ENCODE measurements at regions not wholly inside any gene's neighbourhood (a gene's known extent, or its start where the extent isn't known, plus 50 kb on each side); places are given as distances from the start of the nearest gene placed in this dataset.
A peak's percentile ranks its signal among the peaks of the same experiment; 100 is the strongest.

- DNase-seq (ENCODE audit: insufficient read length, low spot score) (no peak), FAIRE-seq (peak; percentile 54)
These were observed 141.3 kb upstream of the RASSF8 start for GRCh38 chr12:25817166-25817565.

- FAIRE-seq: no peak
- DNase-seq (ENCODE audit: insufficient read length, low spot score): no peak
These were observed 139.7 kb upstream of the RASSF8 start for GRCh38 chr12:25818596-25819390.

DNA sequence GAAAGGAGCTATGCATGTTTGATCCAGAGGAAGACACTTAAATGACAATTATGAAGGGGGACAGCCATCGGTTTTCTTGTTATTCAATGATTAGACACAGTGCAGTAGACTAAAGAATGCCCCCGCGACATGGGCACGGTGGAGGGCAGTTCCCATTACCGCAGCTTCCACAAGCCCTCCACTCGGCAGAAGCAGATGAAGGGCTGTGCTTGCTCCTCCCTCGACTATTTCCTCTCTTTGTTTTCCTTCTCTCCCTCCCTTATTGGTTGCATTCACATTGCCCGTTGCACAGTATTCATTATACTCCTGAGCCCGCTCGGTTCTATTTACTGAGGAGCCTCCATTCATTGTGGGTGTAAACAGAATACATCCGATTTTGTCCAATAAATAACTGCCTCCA, 138.8 kb upstream of the RASSF8 start:
- FAIRE-seq: no peak
- DNase-seq (ENCODE audit: insufficient read length, low spot score): no peak

- no peak for FAIRE-seq
- DNase-seq (ENCODE audit: insufficient read length, low spot score): no peak
These were observed 136.2 kb upstream of the RASSF8 start for GRCh38 chr12:25822281-25822680.

DNA sequence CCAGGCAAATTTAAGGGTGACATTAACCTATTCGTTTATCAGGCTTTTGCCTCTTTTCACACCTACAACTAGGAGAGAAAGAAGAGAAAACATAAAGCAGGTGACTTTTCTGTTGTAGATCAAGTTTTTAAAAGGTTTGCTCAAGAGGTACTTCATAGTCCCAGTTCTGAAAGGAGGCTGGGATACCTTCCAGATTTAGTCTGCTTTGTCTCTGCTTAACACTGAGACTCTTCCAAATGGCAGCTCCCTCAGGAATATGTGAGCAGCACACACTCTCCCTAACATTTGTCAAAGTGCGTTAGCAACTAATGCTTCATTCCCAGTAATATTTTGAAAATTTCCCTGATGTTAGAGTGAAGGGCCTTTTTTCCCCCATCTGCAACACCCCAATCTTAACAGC, 133.7 kb upstream of the RASSF8 start:
- FAIRE-seq (no peak), DNase-seq (ENCODE audit: insufficient read length, low spot score) (no peak)

DNA sequence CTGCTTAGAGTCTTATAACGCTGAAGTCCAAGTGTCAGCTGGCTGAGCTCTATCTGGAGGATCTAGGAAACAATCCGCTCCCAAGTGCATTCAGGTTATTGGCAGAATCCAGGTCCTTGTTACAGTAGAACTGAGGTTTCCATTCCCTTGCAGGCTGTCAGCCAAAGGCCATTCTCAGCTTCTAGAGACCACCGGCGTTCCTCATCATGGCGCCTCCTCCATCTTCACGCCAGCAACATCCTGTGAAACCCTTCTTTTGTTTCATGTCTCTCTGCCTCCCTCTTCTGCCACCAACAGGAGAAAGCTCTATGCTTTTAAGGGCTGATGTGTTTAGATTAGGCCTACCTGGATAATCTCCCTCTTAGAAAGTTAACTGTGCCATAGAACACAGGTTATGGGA, 133.0 kb upstream of the RASSF8 start:
- DNase-seq (ENCODE audit: insufficient read length, low spot score): no peak
- no peak for FAIRE-seq

- FAIRE-seq (no peak), DNase-seq (ENCODE audit: insufficient read length, low spot score) (no peak)
These were observed 131.3 kb upstream of the RASSF8 start for GRCh38 chr12:25827141-25827540.

DNA sequence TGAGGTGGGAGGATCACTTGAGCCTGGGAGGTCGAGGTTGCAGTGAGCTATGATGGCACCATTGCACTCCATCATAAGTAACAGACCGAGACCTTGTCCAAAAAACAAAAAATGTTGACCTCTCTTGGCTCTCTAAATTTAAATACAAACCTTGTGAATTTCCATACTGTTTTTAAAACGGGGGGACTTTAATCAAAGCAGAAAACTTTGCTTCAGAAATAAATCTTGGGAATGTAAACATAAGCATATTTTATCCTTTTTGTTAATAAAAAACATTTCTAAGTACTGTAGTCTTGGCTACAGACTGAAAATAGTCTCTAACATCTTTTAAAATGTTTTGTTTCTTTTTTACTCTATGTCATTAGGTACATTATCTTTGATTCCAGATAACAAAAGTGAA, 130.7 kb upstream of the RASSF8 start:
- no peak for DNase-seq (ENCODE audit: insufficient read length, low spot score)
- FAIRE-seq: no peak

GRCh38 chr12:25828188-25828587, 130.3 kb upstream of the RASSF8 start:
- FAIRE-seq: no peak
- DNase-seq (ENCODE audit: insufficient read length, low spot score): no peak

DNA sequence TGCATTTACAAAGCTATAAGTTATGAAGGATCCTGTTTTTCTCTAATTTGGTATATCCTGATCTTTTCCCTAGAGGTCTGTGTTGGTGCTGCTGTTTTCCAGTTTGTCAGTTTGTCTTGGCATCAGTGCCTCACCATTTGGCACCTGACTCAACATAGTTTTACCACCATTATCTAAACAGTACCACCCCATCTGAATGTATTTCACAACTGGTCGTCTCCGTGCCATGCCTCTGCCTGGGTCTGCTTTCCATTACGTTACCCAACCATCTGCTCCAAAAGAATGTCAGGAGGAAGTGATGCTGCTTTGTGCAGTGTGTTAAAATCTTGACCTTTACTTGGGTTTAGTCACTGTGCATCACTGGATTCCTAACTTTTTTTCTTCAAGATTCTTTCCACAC, 129.3 kb upstream of the RASSF8 start:
- DNase-seq (ENCODE audit: insufficient read length, low spot score) (peak; percentile 62), FAIRE-seq (peak; percentile 84)

DNA sequence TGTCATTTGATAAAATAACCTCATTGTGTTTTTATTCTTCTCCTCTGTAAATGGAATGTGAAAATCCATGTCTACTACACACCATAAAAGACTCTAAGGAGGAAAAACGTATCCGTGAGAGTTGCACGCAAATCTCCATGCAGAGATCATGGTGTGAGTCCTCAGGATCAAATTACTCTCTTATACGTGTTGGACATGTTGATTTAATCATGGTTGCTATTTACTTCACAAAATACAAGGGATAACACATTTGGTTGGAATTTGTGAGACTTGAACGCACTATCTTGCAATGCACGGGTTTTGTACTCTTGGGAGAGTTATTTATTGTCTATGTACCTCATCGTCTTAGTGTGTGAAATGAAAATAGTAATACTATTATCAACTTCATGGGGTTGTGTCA, 128.0 kb upstream of the RASSF8 start:
- FAIRE-seq (no peak), DNase-seq (ENCODE audit: insufficient read length, low spot score) (no peak)

- no peak for DNase-seq (ENCODE audit: insufficient read length, low spot score)
- no peak for FAIRE-seq
These were observed 124.8 kb upstream of the RASSF8 start for GRCh38 chr12:25833657-25834056.

DNA sequence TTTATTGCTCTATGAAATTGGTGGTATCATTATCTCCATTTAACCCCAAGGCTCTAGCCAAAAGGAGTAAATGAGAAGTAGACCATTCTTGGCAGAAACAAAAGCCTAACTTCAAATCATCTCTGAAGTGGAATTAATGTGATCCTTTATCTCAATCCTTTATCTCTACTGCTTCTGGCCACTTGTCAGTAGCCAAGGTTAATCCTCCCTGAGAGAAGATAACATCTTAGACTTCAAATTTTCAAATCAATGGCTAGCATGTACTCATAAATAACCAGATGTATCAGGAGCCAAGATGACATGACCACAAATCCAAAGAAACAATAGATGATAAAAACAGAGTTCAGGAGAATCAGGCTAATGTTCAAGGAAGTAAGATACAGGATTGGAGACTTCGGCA, 123.1 kb upstream of the RASSF8 start:
- DNase-seq (ENCODE audit: insufficient read length, low spot score): no peak
- no peak for FAIRE-seq

- FAIRE-seq (no peak), DNase-seq (ENCODE audit: insufficient read length, low spot score) (no peak)
These were observed 120.5 kb upstream of the RASSF8 start for GRCh38 chr12:25838007-25838406.

GRCh38 chr12:25839470-25839869, 119.0 kb upstream of the RASSF8 start:
- DNase-seq (ENCODE audit: insufficient read length, low spot score): peak; percentile 15
- no peak for FAIRE-seq

DNA sequence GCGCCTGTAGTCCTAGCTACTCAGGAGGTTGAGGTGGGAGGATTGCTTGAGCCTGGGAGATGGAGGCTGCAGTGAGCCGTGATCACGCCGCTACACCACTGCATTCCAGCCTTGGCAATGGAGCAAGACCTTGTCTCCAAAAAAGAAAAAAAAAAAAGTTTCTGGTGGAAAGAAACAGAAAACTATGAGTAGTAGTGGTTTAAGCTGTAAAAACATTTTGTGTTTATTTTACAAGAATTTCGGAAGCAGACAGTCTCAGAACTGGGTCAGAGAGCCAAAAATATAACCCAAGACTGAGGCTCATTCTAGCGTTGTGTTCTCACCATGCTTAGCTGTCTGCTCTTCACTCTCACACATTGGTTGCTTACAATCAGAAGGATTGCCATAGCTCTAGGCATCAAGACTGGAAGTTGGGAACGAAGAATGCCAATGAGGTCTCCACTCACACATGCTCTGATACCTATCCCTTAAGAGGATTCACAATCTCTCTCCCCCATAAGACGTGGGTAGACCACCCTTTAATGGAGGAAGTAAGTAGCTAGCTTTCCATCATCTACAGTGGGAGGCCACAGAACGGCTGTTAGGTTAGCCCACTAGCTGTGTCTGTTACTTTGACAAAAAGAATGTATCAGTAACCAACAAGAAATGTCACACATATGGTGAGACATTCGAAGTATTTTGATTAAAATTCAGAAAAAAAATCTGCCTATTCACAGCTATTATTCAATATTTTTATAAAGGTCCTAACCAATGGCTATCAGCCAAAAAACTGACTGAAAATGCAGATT, 117.6 kb upstream of the RASSF8 start:
- DNase-seq (ENCODE audit: insufficient read length, low spot score): no peak

GRCh38 chr12:25842254-25842653, 116.2 kb upstream of the RASSF8 start:
- FAIRE-seq (no peak), DNase-seq (ENCODE audit: insufficient read length, low spot score) (no peak)

More for the DNA sequence above, 117.6 kb upstream of the RASSF8 start:
- no peak for FAIRE-seq

- DNase-seq (ENCODE audit: insufficient read length, low spot score): no peak
- no peak for FAIRE-seq
These were observed 114.5 kb upstream of the RASSF8 start for GRCh38 chr12:25843976-25844375.

DNA sequence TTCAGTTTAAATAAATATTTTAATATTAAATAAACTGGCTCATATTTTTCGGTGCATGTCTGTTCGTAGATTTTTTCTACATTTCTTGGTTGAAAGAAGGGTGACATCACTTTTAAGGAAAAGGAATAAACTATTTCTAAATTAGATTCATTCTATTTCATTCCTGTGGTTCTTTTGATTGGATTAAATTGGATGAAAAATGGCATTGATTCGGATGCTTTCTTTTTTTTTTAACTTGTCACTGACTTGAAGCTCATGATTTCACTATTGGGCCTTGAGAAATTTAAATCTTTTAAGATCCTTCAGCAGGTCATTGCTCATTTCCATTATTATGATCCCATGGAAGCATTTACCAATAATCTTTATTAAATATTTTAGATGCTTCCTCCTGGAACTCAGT, 113.1 kb upstream of the RASSF8 start:
- no peak for DNase-seq (ENCODE audit: insufficient read length, low spot score)
- FAIRE-seq: no peak

- no peak for FAIRE-seq
- DNase-seq (ENCODE audit: insufficient read length, low spot score): no peak
These were observed 105.7 kb upstream of the RASSF8 start for GRCh38 chr12:25852792-25853191.

GRCh38 chr12:25853316-25854095, 105.0 kb upstream of the RASSF8 start:
- DNase-seq (ENCODE audit: insufficient read length, low spot score) (no peak), FAIRE-seq (peak; percentile 4)

All from HTR-8/SVneo (cell line).